DOHH2 (cell line): ENCODE measurements at regions not wholly inside any gene's neighbourhood (a gene's known extent, or its start where the extent isn't known, plus 50 kb on each side); places are given as distances from the start of the nearest gene placed in this dataset.

Source experiments
- EZH2phosphoT487 ChIP-seq: fragments of 200-600 bp; sonication (generic); IDR thresholded peaks from 2 replicates; pipeline ENCODE4 v1.6.1; 2017; ENCODE audit warnings: borderline replicate concordance, mild to moderate bottlenecking, antibody characterized with exemption, low read length, moderate library complexity, mixed read lengths
- TF ChIP-seq, protein P1 (sequence below): fragments of 200-600 bp; sonication (generic); IDR thresholded peaks from one replicate; pipeline ENCODE4 v1.5.1; 2014; ENCODE audit warnings: antibody characterized with exemption, mild to moderate bottlenecking, low read depth, low read length; ENCODE audit not compliant: poor library complexity, severe bottlenecking

DNA sequence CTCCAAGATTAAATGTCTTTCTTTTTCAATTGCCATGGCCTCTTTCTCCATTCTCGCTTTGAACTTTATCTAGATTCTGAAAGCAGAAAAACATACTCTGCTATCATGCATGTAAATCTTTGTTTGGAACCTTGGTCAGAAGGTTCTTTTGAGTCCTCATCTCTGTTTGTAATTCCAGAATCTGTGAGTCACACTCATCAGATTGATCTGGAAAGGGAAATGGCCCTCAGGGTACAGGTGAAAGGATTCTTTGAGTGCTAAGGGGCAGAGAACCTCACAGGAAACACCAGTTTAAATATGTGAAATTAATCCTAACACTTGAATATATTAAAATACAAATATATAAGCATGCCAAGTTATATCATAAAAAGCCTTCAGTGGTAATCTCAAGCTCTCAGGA lies 211.0 kb upstream of the ADGRL3 start:
- TF ChIP-seq, protein P1, sequence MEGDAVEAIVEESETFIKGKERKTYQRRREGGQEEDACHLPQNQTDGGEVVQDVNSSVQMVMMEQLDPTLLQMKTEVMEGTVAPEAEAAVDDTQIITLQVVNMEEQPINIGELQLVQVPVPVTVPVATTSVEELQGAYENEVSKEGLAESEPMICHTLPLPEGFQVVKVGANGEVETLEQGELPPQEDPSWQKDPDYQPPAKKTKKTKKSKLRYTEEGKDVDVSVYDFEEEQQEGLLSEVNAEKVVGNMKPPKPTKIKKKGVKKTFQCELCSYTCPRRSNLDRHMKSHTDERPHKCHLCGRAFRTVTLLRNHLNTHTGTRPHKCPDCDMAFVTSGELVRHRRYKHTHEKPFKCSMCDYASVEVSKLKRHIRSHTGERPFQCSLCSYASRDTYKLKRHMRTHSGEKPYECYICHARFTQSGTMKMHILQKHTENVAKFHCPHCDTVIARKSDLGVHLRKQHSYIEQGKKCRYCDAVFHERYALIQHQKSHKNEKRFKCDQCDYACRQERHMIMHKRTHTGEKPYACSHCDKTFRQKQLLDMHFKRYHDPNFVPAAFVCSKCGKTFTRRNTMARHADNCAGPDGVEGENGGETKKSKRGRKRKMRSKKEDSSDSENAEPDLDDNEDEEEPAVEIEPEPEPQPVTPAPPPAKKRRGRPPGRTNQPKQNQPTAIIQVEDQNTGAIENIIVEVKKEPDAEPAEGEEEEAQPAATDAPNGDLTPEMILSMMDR, result no peak
- no peak for TF ChIP-seq EZH2phosphoT487
